Activated B cell treated with CpG ODN at 0.5 μM for 24 hours (primary cell): ENCODE measurements at regions not wholly inside any gene's neighbourhood (a gene's known extent, or its start where the extent isn't known, plus 50 kb on each side); places are given as distances from the start of the nearest gene placed in this dataset.
"Not testable (repeated sequence)": the region's sequence is repeated elsewhere in the genome, so short reads cannot be mapped to it uniquely, and the experiment has no call there.

Source experiments
- ATAC-seq: fragments of 200-7000 bp; cut with Tn5 transposase; one replicate; pipeline ENCODE4 v1.10.0; 2021; ENCODE audit warnings: low read depth, mild to moderate bottlenecking, moderate library complexity
- CTCF ChIA-PET: fragments of 350-600 bp; sonication (Branson Sonifier 250); formaldehyde crosslinking; loops from one replicate; lab custom pipeline; 2021; ENCODE audit warnings: antibody characterized with exemption; lab: Charles Lee
- POLR2A ChIA-PET: fragments of 350-600 bp; sonication (Branson Sonifier 250); formaldehyde crosslinking; loops from one replicate; lab custom pipeline; 2021; ENCODE audit warnings: antibody characterized with exemption; lab: Charles Lee
- DNase-seq: peaks from one replicate; pipeline ENCODE4 v3.0.0; 2022
- H3K27ac Mint-ChIP-seq: one replicate; pipeline ENCODE4 v1.8.0; 2020; ENCODE audit warnings: mixed read lengths
- H3K27me3 Mint-ChIP-seq: one replicate; pipeline ENCODE4 v1.8.0; 2021; ENCODE audit warnings: mixed read lengths
- H3K36me3 Mint-ChIP-seq: one replicate; pipeline ENCODE4 v1.8.0; 2021; ENCODE audit warnings: low read depth, mixed read lengths
- H3K4me1 Mint-ChIP-seq: one replicate; pipeline ENCODE4 v1.8.0; 2021; ENCODE audit warnings: mixed read lengths
- H3K4me3 Mint-ChIP-seq: one replicate; pipeline ENCODE4 v1.8.0; 2020; ENCODE audit warnings: mild to moderate bottlenecking, mixed read lengths
- H3K9me3 Mint-ChIP-seq: one replicate; pipeline ENCODE4 v1.8.0; 2020; ENCODE audit warnings: mixed read lengths
- intact Hi-C: fragments of 100-400 bp; cut with micrococcal nuclease; formaldehyde crosslinking; loops from one replicate; pipeline ENCODE4 v1.15.1; 2024

- CTCF ChIA-PET, ATAC-seq, H3K4me3 Mint-ChIP-seq, DNase-seq, H3K36me3 Mint-ChIP-seq, intact Hi-C loops, H3K4me1 Mint-ChIP-seq, H3K27ac Mint-ChIP-seq, H3K9me3 Mint-ChIP-seq, POLR2A ChIA-PET: not testable (repeated sequence)
- peaks cover 16% of the 10 kb centered on the region for H3K27me3 Mint-ChIP-seq
Measured at GRCh38 chr12:131294716-131295115, 341.0 kb downstream of the ADGRD1 start.

- DNase-seq, POLR2A ChIA-PET, CTCF ChIA-PET, intact Hi-C loops, ATAC-seq, H3K4me1 Mint-ChIP-seq, H3K27ac Mint-ChIP-seq, H3K4me3 Mint-ChIP-seq, H3K36me3 Mint-ChIP-seq, H3K9me3 Mint-ChIP-seq: not testable (repeated sequence)
- H3K27me3 Mint-ChIP-seq = peaks cover 16% of the 10 kb centered on the region
Measured at GRCh38 chr12:131295117-131295516, 341.4 kb downstream of the ADGRD1 start.

- H3K27ac Mint-ChIP-seq, H3K9me3 Mint-ChIP-seq, CTCF ChIA-PET, H3K4me1 Mint-ChIP-seq, intact Hi-C loops, H3K4me3 Mint-ChIP-seq, H3K36me3 Mint-ChIP-seq, ATAC-seq, POLR2A ChIA-PET, DNase-seq: not testable (repeated sequence)
- peaks cover 16% of the 10 kb centered on the region for H3K27me3 Mint-ChIP-seq
Measured at GRCh38 chr12:131295559-131295958, 341.9 kb downstream of the ADGRD1 start.

GRCh38 chr12:131296136-131296535 is 342.4 kb downstream of the ADGRD1 start:
- POLR2A ChIA-PET, H3K4me1 Mint-ChIP-seq, DNase-seq, intact Hi-C loops, H3K36me3 Mint-ChIP-seq, H3K27ac Mint-ChIP-seq, CTCF ChIA-PET, ATAC-seq, H3K9me3 Mint-ChIP-seq, H3K4me3 Mint-ChIP-seq: not testable (repeated sequence)
- peaks cover 16% of the 10 kb centered on the region for H3K27me3 Mint-ChIP-seq

- H3K27ac Mint-ChIP-seq, H3K9me3 Mint-ChIP-seq, H3K36me3 Mint-ChIP-seq, intact Hi-C loops, CTCF ChIA-PET, DNase-seq, POLR2A ChIA-PET, H3K4me1 Mint-ChIP-seq, ATAC-seq, H3K4me3 Mint-ChIP-seq: not testable (repeated sequence)
- H3K27me3 Mint-ChIP-seq = peaks cover 16% of the 10 kb centered on the region
Measured at GRCh38 chr12:131296651-131297050, 342.9 kb downstream of the ADGRD1 start.

GRCh38 chr12:131298526-131299369 is 345.0 kb downstream of the ADGRD1 start:
- H3K27ac Mint-ChIP-seq, CTCF ChIA-PET, intact Hi-C loops, DNase-seq, ATAC-seq, POLR2A ChIA-PET, H3K4me1 Mint-ChIP-seq, H3K9me3 Mint-ChIP-seq, H3K36me3 Mint-ChIP-seq, H3K4me3 Mint-ChIP-seq: not testable (repeated sequence)
- peaks cover 16% of the 10 kb centered on the region for H3K27me3 Mint-ChIP-seq

- ATAC-seq, intact Hi-C loops, H3K9me3 Mint-ChIP-seq, H3K4me1 Mint-ChIP-seq, H3K36me3 Mint-ChIP-seq, POLR2A ChIA-PET, CTCF ChIA-PET, H3K27ac Mint-ChIP-seq, DNase-seq, H3K4me3 Mint-ChIP-seq: not testable (repeated sequence)
- peaks cover 14% of the 10 kb centered on the region for H3K27me3 Mint-ChIP-seq
Measured at GRCh38 chr12:131299370-131299701, 345.6 kb downstream of the ADGRD1 start.

GRCh38 chr12:131303576-131303975 is 349.9 kb downstream of the ADGRD1 start:
- DNase-seq, intact Hi-C loops, H3K4me3 Mint-ChIP-seq, POLR2A ChIA-PET, CTCF ChIA-PET, ATAC-seq, H3K36me3 Mint-ChIP-seq, H3K27me3 Mint-ChIP-seq, H3K9me3 Mint-ChIP-seq, H3K4me1 Mint-ChIP-seq, H3K27ac Mint-ChIP-seq: not testable (repeated sequence)

GRCh38 chr12:131304642-131305041 is 350.9 kb downstream of the ADGRD1 start:
- H3K4me1 Mint-ChIP-seq, H3K4me3 Mint-ChIP-seq, H3K9me3 Mint-ChIP-seq, H3K27me3 Mint-ChIP-seq, CTCF ChIA-PET, ATAC-seq, H3K36me3 Mint-ChIP-seq, intact Hi-C loops, POLR2A ChIA-PET, H3K27ac Mint-ChIP-seq, DNase-seq: not testable (repeated sequence)
